D721Med (cell line): ENCODE measurements at regions not wholly inside any gene's neighbourhood (a gene's known extent, or its start where the extent isn't known, plus 50 kb on each side); places are given as distances from the start of the nearest gene placed in this dataset.

Experiments used
- DNase-seq: peaks from one replicate; pipeline ENCODE4 v3.0.0; 2011; ENCODE audit warnings: low spot score; ENCODE audit not compliant: insufficient read length
- FAIRE-seq: peaks from 2 replicates; lab custom pipeline; 2011; peaks lifted over from hg19 to GRCh38; lab: Jason Lieb, UNC
- CTCF ChIP-seq: IDR thresholded peaks from 2 replicates; pipeline ENCODE4 v1.5.1; 2012; ENCODE audit warnings: mild to moderate bottlenecking, control low read depth; ENCODE audit not compliant: insufficient read depth; ENCODE audit errors: missing control alignments

DNA sequence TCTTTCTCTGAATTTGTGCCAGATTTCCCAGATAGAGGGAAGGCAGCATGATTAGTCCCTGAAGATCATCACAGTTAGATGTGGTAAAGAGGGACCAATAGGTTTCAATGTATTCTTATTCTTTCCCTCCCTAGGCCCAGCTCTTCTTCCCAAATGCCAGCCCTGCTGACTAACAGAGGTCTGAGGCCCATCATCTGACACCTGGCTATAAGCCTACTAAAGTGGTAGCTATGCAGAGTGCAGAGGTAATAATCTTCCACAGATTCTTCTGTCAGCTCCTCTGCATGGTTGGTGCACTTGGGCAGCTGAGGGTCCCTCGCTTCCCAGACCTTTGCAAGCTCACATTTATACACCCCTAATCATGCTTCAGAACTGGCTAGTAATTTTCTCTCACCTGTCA lies 63.7 kb upstream of the PZP start:
- no peak for TF ChIP-seq CTCF
- DNase-seq = no peak
- FAIRE-seq = no peak

GRCh38 chr12:9264546-9264945 lies 56.4 kb upstream of the PZP start:
- FAIRE-seq (no peak), DNase-seq (no peak)
- TF ChIP-seq CTCF = no peak

DNA sequence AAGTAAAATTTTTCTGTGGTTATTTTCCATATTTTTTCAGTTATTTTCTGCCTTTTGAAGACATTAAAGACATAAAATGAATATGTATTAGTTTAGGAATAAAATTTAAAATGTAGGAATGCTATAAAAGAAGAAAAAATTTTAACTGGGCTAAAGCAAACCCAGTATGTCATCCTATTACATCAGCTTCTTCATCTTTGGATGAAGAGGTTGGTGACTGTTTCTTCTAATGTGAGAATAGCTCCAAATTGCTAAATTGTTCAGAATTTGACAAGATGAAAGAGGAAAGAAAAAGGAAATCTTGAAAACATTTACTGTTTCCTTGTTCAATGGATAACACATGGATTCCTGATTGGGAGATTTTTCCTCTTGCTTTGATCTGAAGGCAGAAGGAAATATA lies 52.7 kb upstream of the PZP start:
- DNase-seq (no peak), FAIRE-seq (no peak)
- TF ChIP-seq CTCF = no peak

- TF ChIP-seq CTCF = no peak
- FAIRE-seq (no peak), DNase-seq (no peak)
Observed at GRCh38 chr12:9258676-9259075, 50.5 kb upstream of the PZP start.
